Stimulated activated CD4-positive, alpha-beta T cell treated with anti-CD3 and anti-CD28 coated beads, Interleukin-12 subunit alpha, Interleukin-12 subunit beta, amount 100 ng/mL, for 4 hours (primary cell): ENCODE measurements at regions not wholly inside any gene's neighbourhood (a gene's known extent, or its start where the extent isn't known, plus 50 kb on each side); places are given as distances from the start of the nearest gene placed in this dataset.
"Not testable (repeated sequence)": the region's sequence is repeated elsewhere in the genome, so short reads cannot be mapped to it uniquely, and the experiment has no call there.

Experiments
- DNase-seq: peaks from one replicate; pipeline ENCODE4 v3.0.0-alpha.2; 2020

- DNase-seq: no peak
These were observed 168.5 kb upstream of the ACTBL2 start for GRCh38 chr5:57651127-57651526.

- no peak for DNase-seq
These were observed 167.9 kb upstream of the ACTBL2 start for GRCh38 chr5:57650360-57651069.

- no peak for DNase-seq
These were observed 160.1 kb upstream of the ACTBL2 start for GRCh38 chr5:57642698-57643097.

- no peak for DNase-seq
These were observed 159.5 kb upstream of the ACTBL2 start for GRCh38 chr5:57642066-57642465.

GRCh38 chr5:57635146-57635777 lies 152.7 kb upstream of the ACTBL2 start:
- no peak for DNase-seq

GRCh38 chr5:57632937-57633336 lies 150.3 kb upstream of the ACTBL2 start:
- no peak for DNase-seq

GRCh38 chr5:57631139-57631538 lies 148.5 kb upstream of the ACTBL2 start:
- not testable (repeated sequence) for DNase-seq

GRCh38 chr5:57627661-57628060 lies 145.1 kb upstream of the ACTBL2 start:
- no peak for DNase-seq

- DNase-seq: no peak
These were observed 144.1 kb upstream of the ACTBL2 start for GRCh38 chr5:57626703-57627102.

GRCh38 chr5:57621624-57622023 lies 139.0 kb upstream of the ACTBL2 start:
- DNase-seq: no peak

GRCh38 chr5:57618767-57619381 lies 136.3 kb upstream of the ACTBL2 start:
- no peak for DNase-seq

GRCh38 chr5:57613741-57614140 lies 131.1 kb upstream of the ACTBL2 start:
- DNase-seq: no peak

- no peak for DNase-seq
These were observed 128.6 kb upstream of the ACTBL2 start for GRCh38 chr5:57611177-57611576.

- no peak for DNase-seq
These were observed 125.9 kb upstream of the ACTBL2 start for GRCh38 chr5:57608542-57608941.

- DNase-seq: no peak
These were observed 119.4 kb upstream of the ACTBL2 start for GRCh38 chr5:57601996-57602395.

GRCh38 chr5:57600321-57600720 lies 117.7 kb upstream of the ACTBL2 start:
- no peak for DNase-seq

- no peak for DNase-seq
These were observed 116.1 kb upstream of the ACTBL2 start for GRCh38 chr5:57598756-57599155.

GRCh38 chr5:57598097-57598496 lies 115.5 kb upstream of the ACTBL2 start:
- DNase-seq: no peak

- no peak for DNase-seq
These were observed 112.9 kb upstream of the ACTBL2 start for GRCh38 chr5:57595523-57595991.

- no peak for DNase-seq
These were observed 111.8 kb upstream of the ACTBL2 start for GRCh38 chr5:57594436-57594835.

GRCh38 chr5:57592236-57592635 lies 109.6 kb upstream of the ACTBL2 start:
- DNase-seq: no peak

- no peak for DNase-seq
These were observed 104.0 kb upstream of the ACTBL2 start for GRCh38 chr5:57586649-57587048.

GRCh38 chr5:57582578-57583070 lies 100.0 kb upstream of the ACTBL2 start:
- DNase-seq: no peak

GRCh38 chr5:57581772-57582171 lies 99.2 kb upstream of the ACTBL2 start:
- no peak for DNase-seq
